GM04504 (cell line): ENCODE measurements at regions not wholly inside any gene's neighbourhood (a gene's known extent, or its start where the extent isn't known, plus 50 kb on each side); places are given as distances from the start of the nearest gene placed in this dataset.

Experiments
- DNase-seq: peaks from one replicate; pipeline ENCODE4 v3.0.0-alpha.2; 2012; ENCODE audit warnings: low read depth

DNA sequence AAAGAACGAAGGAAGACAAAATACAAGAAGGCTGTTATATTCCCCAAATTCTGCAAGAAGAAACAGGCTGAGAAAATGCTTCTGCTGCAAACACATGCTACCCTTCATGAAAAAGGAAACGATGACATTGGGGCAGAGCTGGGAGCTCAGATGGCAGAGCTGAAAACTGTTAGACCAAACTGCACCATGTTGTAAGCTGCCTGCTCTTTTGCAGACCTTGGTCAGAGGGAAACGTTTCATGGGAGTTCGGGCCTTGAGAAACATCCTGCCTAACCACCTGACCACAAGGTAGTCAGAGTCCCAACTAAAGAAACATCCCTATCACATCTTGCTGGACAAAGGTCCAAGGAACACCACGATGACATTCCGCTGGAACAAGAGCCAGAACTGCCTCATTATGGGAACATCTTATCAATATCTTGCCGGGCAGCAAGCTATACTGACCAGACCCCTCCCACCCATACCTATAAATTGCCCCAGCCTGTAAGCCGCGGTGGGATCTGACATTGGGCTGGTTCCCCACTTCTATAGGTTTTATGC is 110.7 kb upstream of the CTSC start:
- no peak for DNase-seq

DNA sequence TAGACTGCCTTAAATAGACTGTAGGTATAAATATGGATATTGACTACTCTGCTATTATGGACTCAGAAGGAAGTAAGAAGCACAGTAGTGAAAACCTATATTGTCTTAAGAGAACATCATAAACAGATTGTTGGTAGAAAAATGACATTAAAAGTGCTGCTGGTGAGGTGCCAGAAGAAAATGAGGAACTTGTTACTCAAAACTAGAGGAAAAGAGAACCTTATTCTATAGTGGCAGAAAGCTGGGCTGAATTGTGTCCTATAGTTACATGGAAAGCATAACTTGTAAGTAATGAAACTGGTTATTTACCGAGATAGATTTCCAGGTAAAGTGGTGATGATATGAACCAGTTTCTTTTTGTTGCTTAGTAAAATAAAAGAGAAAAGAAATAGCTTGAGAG is 109.7 kb upstream of the CTSC start:
- no peak for DNase-seq

DNA sequence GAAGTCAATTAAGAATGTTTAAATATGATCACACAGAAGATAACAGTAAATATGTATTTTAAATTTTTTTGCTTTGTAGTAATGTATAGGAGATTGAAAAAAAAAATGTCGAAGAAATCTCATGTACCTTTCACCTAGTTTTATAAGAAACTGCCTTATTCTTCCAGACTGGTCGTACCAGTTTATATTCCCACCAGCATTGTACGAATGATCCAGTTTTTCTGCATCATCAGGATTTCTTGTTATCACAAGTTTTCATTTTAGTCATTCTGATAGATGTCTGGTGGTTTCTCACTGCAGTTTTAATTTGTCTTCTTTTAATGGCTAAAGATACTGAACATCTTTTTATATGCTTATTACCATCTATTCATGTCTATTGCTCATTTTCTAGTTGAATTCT is 101.8 kb upstream of the CTSC start:
- no peak for DNase-seq

DNA sequence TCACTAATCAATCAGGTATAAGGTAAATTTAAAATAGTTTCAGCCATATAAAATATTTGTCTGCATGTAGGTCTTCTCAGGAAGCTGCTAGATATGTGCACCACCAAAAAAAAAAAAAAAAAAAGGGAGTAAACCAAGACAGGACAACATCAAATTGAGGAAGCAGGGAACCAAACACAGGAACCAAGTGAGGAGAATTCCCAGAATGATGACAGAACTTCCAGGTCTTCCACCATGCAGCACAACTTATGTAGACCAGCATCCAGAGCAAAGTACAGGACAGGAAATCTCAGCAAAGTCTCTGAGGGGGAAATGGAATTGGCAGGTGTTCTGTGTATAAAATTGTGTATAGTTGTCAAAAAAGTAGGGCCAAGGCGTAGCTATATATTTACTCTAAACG is 101.2 kb upstream of the CTSC start:
- DNase-seq = no peak

DNA sequence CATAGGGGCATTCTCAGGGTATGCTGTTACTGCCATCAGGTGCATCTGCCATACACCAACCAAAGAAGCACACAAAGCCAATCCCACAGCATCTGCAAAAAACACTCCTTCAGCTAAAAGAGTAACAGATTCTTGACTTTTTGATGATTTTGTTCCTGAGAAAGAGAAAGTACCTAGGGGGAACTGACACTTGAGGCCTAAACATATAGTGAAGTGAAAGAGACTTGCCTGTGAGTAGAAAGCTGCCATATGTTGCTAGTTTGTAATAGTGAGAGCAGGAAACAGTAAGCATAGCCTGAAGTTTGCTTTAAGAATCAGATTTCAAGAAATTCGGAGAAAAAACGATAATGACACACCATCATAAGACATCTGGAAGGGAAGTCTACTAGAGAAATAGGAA is 97.9 kb upstream of the CTSC start:
- DNase-seq = no peak

DNA sequence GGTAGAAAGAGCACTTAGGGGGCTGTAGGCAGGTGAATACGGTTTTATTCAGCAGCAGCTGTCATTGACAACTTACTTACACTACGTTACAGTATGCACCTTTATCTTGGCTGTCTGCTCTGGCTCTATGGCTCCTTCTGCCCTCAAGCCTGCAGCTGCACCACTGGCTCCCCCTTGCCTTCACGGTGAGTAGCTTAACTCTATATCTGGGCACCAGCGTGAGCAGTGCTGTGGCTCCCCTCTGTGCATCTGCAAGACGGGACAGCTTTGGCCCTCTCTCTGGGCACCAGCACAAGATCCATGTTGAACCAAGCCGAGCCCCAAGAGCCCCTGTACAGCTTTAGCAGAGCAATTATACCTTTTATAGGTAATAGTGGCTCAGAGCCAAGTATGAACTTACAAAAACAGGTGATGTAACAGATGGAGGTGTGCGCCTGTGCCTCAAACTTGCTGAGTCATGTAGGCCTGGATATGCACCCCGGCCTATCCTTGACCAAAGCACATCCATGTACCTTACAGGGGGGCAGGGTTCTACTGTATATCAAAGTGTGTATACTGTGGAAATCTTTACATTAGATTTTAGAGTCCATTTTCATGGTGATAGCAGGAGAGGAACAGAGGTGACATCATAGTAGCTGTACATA is 96.9 kb upstream of the CTSC start:
- DNase-seq = no peak

DNA sequence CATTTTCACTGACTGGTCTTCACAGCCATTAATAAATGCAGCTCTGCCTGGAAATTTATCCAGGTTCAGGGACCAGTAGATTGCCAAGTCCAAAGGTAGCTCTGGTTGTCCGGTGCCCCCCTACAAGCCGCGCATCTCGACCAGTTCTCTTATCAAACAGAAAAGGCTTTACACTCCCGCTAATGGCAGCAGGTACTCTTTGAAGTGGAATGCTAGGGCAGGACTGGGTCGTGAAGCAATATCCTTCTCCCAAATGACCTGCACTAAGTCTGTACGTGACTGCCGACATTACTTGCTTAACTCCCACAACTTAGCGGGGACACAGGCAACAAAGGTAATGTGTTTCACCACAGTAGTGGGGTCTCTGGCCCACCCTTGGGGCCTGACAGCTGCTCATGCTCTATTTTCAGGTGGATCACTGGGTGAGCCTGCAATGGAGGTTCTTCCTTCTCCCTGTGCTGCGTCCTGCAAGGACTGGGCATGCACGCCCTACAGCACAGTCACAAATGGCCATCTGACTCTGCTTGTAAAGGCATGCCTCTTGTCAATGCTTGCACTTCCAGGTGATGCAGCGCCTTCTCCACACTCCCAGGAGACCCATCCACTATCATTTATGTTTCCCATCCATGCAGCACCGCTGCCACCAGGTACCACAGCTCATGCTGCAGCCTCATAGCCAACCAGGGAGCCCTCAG is 96.1 kb upstream of the CTSC start:
- no peak for DNase-seq

DNA sequence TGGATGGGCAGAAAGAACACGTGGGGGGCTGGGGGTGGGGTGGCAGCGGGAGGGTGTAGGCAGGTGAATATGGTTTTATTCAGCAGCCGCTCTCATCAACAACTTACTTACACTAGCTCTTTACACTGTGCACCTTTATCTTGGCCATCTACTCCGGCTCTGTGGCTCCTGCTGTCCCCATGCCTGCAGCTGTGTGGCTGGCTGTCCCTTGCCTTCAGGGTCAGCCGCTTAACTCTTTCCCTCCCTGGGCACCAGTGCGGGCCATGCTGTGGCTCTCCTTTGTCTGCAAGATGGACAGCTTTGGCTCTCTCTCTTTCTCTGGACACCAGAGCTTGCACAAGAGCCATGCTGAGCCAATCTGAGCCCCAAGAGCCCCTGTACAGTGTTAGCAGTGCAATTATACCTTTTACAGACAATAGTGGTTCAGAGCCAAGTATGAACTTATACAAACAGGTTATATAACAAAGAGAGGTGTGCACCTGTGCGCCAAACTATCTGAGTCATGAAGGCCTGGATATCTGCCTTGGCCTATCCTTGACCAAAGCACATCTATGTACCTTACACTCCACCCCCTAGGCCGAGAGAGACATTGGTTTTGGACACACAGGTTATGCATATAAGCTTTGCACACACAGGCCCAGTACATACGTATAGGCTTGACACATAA is 94.3 kb upstream of the CTSC start:
- DNase-seq = no peak

DNA sequence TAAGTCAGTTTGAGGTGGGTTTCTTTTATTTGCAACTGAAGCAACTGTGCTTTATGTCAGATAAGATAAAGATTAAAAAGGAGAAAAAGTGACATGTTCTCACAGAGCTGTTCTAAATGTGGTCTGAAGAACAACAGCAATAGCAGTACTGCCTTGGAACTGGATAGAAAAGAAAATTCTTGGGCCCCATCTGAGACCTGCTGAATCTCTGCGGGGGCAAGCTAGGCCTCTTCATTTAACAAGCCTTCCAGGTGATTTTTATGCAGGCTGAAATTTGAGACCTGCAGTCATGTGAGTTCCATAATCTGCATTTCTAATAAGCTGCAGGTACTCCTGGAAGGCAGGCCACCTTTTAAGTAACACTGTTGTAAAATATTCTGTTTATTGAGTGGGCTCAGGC is 91.4 kb upstream of the CTSC start:
- DNase-seq = no peak

DNA sequence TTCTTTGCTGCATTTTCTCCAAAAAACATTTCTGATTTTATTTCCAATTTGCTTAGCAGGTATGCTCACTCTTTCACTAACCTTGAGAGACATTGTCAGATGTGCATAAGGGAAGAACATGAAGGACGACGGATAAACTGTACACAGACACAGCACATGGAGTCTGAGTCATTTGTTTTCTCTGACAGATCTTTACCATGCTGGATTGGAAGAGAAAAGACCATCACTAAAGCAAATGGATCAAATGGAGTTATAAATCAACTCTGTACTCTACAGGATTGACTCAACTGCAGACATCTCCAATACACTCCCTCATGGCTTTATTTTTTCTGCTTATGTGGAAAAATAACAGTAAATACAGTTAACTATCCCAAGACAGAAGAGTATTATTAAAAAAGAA is 90.2 kb upstream of the CTSC start:
- no peak for DNase-seq

DNA sequence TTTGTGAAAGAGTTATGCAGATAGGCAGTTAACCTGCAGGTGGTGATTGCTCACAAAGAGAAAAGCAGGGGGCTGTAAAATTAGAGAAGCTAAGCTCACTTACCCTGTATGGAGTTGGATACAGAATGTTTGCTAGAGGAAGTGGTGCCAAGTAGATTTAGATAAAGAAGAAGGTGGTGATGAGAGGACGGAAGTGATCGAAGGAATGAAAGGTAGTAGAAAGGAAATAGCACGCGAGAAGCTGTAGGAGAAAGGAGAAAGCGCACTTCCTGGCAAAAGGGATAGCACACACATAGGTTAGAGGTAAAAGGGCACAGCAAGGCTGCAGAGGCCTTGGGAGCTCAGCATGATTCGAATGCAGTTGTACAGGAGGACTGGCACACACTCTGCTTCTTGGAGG is 87.3 kb upstream of the CTSC start:
- DNase-seq = no peak

DNA sequence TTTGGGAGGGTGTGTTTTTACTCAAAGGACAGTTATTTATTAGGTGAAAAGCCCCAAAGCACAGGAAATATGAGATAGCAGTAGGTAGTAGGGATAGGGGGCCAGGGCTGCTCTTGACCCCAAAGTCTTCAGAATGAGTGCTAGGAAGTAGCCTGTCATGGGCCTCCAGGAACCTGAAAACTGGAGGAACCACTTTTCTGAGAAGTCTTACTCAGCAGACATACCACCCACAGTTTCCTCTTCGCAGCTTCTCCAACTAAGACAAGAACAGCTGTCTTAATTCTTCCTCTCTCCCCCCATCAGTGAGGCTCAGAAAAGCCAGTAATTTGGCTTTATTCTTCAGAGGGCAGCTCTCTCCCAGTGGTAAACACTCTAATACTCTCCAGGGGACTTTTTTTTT is 84.0 kb upstream of the CTSC start:
- no peak for DNase-seq

DNA sequence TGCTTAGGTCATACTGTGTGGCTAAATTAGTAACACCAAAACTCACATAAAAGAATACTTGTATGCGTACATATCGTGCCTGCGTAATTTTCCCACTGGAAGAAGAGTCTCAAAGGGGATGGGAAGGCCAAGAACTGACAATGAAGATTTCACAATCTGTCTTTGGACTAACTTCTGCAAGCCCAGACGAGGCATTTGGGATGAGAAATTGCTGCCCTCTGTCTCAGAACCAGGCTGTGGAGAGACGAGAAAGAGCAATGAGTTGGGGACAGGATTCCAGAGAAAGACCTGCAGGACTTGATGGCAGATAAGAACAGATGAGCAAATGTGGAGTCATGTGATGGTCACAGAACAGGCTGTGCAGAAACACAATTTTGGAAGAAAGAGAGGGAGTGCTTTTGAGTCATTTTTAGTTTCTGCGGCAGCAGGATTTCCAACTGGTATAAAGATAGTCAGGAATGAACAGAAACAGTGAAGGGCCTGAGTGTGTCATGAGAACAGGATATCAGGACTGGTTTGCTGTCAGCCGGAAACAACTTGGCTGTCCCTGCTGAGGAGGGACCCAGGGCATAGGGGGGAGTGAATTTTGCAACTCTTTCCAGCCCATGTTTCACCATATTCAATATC is 82.7 kb upstream of the CTSC start:
- peak; percentile 90 for DNase-seq

DNA sequence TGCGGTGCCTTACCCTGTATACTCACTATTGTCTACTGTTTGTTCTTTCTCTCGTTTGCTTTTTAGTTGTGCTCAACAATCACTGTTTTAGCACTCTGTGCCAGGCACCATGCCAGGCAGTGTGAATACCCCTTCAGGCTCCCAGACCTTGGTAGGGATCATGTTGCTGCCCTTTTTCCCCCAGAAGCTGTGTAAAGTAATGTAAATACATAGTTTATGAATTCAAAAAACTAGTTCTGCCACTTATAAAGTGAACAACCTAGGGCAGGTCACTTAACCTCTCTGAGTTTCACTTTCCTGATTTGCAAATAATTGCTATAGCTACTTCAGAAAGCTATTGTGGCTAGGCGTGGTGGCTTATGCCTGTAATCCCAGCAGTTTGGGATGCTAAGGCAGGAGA is 81.0 kb upstream of the CTSC start:
- no peak for DNase-seq

DNA sequence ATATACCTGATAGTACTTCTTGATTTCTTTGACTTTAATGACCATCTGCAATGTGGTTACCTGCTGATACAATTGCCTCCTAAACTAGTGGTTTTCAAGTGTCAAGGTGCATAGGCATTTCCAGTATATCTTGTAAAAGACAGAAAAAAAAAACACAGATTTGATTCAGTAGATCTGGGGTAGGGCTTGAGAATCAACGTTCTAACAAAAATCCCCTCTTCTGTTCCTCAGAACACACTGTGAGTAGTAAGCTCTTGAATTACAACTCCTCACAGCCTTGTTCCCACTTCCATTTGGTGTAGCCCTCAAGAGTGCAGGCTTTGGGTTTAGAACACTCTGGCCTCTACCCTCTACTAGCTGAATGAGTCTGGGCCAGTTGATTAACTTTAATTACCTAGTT is 78.0 kb upstream of the CTSC start:
- DNase-seq = no peak

DNA sequence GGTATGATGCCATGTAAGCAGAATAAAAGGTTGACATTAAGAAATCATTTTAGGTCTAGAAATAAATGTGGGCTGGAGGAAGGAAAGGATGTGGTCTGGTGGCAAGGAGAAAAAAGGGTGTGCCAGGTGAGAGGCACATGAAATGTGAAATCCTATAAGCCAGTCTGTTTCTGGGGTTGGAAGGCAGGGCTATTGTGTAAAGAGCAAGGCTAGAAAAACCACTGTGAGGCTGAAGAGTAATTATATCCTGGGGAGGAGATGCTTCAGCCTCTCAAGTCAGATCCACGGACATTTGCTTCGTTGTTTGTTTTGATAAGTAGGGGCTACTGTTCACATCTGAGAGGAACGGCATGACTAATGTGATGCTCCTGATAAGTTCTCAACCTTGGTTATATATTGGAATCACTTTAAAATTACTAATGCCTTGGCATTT is 77.5 kb upstream of the CTSC start:
- DNase-seq = no peak

DNA sequence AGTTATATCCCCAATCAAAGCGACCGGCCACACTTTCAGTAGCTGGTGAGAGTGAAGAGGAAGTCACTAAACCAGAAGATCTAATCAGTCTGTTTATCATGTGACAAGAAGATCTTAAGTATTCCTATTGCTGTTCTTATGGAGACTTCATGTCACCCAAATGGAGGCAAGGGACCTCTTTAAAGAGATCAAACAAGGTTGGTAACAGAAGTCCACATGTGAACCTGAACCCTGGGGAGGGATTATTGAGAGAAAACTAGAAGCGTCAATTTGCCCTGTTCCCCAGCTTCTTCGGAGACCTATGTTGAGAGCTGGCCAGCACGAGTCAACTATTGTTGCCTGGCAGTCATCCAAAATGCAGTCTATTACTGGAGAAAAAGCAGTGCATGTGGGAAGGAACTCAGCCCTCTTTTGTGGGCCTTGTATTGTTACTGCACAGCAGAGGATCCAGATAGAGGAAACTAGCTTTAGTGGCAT is 76.9 kb upstream of the CTSC start:
- DNase-seq = no peak

DNA sequence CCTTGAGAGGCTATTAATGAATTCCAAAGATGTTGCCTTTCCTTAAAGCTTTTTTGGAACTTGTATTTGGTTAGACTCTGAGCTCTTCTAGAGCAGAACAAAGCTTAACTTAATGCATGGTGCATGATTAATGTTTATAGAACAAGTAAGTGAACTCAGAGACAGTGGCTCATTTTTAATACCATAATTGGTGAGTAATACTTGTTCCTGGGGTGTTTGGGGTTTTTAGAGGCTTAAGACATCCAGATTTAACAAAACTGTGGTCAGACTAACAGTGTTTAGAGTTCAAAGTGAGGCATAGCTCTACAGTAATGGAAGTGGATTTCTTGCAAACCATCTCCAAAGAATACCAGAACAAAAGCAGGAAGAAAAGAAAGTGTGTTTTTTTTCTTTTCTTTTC is 73.7 kb upstream of the CTSC start:
- peak; percentile 41 for DNase-seq

DNA sequence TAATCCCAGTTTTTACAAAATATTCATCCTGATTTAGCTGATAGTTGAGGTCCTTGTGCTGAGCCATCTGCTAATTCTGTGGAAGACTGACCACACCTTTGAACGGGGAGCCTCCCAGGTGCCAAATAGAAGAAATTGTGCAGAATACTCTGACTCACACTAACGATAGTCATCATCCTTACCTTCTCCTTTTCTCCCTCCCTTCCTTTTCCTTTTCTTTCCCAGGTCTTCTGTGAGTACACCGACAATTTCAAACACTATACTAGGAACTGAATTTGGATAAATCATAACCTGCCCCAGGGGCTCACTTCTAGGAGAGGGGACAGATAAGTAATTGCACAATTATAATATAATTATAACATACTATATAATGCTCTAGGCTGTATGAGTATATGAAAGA is 73.1 kb upstream of the CTSC start:
- no peak for DNase-seq

DNA sequence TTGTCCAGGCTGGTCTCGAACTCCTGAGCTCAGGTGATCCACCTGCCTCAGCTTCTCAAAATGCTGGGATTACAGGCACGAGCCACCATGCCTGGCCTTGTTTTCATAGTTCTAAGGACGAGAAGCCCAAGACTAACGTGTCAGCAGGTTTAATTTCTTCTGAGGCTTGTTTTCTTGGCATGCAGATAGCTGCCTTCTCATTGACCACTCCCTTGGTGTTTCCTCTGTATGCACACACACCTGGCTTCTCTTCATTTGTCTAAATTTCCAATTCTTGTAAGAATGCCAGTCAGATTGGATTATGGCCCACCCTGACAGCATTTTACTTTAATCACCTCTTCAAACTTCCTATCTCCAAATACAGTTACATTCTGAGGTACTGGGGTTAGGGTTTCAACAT is 72.5 kb upstream of the CTSC start:
- no peak for DNase-seq

DNA sequence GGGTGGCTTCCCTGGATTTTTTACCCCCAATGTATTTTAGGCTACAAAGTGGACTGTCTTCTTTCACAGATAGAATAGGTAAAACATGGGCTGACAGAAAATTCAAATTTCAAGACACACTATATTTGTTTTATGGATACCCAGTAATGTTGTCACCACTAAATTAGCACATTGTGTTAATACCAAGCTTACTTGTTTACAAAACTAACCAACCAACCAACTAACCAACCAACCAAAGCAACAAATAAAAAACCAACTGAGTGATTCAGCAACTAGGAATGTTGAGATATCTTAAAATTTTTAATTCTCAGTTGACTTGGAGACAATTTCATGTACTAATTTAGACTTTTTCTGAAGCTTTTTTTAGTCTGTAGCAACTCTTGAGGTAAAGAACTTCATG is 69.3 kb upstream of the CTSC start:
- DNase-seq = no peak

DNA sequence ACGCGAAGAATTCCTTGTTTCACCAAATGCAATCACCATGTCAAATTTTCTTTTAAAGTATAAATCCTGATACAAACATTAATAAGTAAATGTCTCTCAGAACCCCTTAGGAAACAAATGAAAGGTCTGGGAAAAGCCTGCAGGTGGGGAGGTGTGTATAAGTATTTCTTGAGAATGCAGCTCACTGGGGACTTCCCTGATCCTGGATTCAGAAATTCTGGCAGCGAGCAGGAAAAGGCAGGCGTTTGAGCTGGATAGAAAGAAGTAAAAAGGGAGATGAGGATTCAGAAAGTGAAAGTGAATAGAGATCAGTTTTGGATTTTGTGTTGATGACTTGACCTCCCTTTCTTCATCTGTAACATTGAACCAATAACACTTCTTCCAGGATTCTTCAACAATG is 68.3 kb upstream of the CTSC start:
- DNase-seq = no peak
